Smooth muscle cell of the brain vasculature (primary cell): ENCODE measurements at regions not wholly inside any gene's neighbourhood (a gene's known extent, or its start where the extent isn't known, plus 50 kb on each side); places are given as distances from the start of the nearest gene placed in this dataset.
"Not testable (repeated sequence)": the region's sequence is repeated elsewhere in the genome, so short reads cannot be mapped to it uniquely, and the experiment has no call there.

Experiments used
- DNase-seq: peaks from one replicate; pipeline ENCODE4 v3.0.0-alpha.2; 2012; ENCODE audit warnings: low read depth, low spot score

DNA sequence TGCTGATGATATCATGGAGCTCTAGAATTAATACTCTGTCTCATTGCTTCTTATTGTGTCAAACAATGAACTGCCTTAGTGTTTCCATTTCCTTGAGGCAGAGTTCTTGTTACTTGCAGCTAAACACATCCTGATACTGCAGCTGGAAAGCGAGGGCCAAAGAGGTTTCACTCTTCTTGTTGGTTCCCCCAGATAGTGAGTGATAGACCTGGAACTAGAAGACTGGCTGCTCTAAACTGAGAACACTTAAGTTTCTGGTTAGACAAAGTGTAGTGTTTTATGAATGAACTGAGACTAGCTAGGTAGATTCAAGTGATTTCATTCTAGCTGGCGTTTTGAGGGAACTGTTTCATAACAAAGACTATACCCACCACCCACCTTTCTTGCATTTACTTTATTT, 321.7 kb downstream of the TXNL1 start:
- no peak for DNase-seq

- no peak for DNase-seq
These were observed 323.0 kb downstream of the TXNL1 start for GRCh38 chr18:56315363-56315762.

- no peak for DNase-seq
These were observed 324.0 kb downstream of the TXNL1 start for GRCh38 chr18:56314396-56314795.

DNA sequence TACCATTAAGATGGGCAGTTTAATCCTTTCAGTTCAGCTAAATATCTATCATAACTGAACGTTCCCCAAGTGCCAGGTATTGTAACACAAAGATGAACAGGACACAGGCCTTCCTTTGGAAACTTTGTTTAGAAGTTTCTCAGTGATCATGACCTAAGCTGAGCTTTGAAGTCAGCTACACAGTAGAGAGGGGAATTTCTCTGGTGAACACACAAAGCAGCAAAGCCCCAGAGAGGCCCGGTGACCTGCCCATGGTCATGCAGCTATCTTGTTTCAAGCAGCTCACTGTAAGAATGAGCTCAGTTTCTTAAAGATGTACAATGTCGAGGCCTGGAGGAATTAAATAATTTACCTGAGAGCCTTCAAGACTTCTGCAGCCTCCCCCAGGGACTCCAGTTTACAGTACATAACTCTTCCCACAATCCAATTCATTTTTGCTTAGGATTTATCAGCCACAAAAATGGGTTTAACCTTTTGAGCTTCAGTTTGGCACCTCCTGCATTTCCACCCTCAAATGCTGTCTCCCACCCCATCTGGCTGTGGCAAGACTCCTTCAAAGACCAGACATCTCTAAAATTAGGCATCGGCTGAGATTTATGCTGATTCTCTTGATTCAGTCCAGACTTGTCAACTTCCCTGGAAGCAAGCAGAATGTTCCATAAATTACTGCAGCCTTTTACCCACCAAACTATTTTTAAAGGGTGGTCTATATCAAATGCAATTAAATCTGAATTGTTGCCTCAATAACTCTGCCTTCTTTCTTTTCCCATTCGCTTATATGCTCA, 325.6 kb downstream of the TXNL1 start:
- DNase-seq: no peak

DNA sequence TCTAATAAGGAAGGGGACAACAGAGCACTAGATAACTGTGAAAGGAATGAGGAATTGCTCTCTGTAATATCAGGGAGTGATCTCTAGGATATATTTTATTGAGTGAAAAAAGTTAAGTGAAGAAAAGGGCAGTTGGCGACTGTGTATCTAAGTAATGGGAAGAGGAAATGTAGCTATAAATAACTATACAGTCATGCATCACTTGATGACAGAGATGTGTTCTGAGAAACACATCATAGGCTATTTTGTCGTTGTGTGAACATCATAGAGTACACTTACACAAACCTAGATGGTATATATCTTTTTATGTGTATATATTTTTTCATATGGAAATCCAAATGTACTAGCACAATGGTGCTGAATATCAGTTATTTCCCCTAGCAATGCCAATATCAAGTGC, 329.3 kb downstream of the TXNL1 start:
- no peak for DNase-seq

- peak; percentile 62 for DNase-seq
These were observed 330.8 kb downstream of the TXNL1 start for GRCh38 chr18:56307354-56308170.

GRCh38 chr18:56306797-56307196, 331.6 kb downstream of the TXNL1 start:
- DNase-seq: no peak

- DNase-seq: no peak
These were observed 332.8 kb downstream of the TXNL1 start for GRCh38 chr18:56305583-56305982.

DNA sequence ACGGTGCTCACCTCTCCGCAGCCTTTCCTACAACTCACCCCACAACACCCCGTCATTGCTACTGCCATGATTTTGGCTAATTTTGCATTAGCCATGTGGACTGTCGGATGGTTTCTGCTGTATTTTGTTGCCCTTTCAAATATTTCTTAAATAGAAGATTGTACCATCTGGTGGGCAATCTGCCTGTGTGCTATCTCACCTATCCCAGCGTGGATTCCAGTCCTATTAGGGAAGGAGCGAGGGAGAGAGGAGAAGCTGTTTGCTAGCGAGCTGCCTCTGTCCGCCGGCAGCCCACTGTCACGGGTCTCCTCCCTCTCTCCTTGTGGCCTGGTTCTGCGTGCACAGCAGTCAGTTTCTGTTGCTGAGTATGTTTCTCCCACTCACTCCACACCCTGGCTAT, 336.2 kb downstream of the TXNL1 start:
- DNase-seq: no peak

DNA sequence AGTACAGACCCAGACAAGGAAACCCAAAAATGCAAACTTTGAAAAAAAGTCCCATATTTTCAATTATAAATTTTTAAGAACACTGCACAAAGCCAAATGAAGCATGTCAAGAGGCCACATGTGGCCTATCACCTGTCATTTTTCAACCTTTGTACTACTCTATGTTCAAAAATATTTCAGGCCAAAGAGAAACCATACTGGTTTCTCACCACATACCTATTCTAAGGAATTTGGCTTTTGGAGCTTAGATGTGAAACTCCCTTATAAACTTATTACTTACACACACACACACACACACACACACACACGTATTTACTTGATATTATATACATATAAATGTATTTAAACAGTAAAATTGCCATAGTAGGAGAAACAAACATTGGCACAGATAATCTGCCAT, 338.7 kb downstream of the TXNL1 start:
- DNase-seq: no peak

GRCh38 chr18:56298935-56299334, 339.5 kb downstream of the TXNL1 start:
- peak; percentile 26 for DNase-seq

GRCh38 chr18:56296381-56296780, 342.0 kb downstream of the TXNL1 start:
- DNase-seq: no peak

DNA sequence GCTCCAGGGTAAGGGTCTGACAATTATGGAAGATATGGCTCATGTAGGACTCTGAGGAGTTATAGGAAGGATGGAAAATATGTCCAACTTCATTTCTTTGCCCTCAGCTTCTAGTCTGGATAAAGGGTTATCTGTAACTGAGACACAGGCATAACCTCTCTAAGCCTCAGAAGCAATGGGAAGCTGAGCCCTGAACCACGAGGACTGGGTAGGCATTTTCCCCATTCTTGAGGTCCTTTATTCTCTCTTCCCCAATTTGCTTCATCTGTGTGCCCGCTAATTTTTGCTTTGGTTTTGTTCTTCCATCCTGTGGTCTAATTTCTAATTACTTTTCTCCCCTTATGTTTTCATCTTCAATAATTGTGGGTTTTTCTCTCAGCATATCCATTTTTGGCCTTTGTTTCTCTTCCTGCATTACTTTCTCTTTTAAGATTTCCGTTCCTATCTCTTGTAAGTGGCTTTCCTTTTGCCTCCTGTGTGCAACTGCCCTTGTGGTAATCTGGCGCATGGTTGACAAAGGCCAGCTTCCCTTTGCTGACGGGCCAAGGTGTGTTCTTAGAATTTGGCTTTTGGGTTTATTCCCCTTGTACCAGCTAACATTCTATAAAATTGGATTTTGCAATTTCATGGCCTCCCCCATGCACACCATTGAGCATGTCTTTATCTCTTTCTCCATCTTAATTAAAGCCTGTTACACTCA, 343.8 kb downstream of the TXNL1 start:
- DNase-seq: no peak

- DNase-seq: no peak
These were observed 347.1 kb downstream of the TXNL1 start for GRCh38 chr18:56291294-56291693.

DNA sequence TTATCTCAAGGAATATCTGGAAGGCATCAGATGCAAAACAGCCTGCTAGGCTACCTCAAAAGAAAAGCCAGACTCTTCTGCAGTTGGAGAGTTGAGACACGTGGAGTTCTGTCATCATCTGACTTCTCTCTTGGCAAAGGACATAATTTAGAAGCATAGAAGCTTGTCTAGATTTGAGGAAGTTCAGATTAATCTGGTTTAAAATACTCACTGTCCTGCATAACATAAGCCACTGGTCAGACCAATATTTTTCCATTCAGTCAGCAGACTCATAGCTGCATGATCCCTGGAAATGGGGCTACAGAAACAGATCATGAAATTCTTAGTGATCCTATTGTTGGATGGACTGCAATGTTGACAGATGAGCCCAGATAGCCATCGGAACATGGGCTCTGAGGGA, 349.0 kb downstream of the TXNL1 start:
- no peak for DNase-seq

DNA sequence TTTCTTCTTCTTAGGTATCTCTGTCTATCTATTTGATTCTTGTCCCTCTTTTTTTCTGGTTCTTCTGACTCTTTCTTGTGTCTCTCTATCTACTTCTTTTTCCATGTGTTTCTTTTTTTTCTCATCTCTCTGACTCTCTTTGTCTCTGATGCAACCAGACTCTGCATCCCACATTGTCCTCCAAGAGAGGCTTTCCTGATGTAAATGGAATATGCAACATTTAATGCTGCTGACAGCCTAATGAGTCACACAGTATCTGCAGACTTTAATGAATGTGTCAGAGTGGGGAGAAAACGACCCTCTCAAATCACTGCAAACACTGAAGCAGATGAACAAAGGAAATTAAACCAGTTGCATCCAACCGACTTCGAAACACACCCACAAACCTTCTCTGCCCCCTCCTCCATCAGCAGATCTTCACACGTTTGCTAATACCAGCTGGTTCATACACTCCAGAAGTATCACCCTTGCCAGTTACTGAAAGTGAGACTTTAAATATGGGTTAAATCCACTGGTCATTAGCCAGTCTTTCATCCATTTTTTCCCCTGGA, 351.5 kb downstream of the TXNL1 start:
- DNase-seq: no peak

DNA sequence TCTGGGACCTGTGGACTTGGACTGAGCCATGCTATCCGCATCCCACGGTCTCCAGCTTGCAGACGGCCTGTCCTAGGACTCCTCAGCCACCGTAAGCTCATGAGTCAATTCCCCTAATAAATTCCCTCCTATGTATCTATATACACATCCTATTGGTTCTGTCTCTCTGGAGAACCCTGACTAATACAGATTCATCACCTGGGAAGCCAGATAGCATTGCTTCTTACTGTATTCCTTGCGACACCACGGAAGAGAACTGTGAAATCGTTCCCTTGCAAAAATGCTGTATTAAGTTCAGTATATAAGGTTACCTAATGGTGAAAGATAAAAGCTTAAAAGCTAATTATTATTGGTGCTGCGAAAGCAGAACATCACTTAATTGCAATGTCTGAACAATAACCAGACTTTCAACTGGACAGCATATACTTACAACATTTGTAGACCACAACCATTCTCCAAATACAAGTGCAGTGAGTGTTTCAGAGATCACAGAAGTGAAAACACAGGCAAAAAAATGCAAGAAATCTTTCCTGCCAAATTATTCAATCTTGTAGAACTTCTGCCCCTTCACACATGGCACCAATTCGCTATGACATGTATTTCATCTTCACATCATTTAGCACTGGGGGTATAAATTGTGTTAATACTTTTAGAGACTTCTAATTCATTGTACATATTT, 352.9 kb downstream of the TXNL1 start:
- DNase-seq: no peak

GRCh38 chr18:56284319-56284718, 354.1 kb downstream of the TXNL1 start:
- no peak for DNase-seq

GRCh38 chr18:56283316-56283715, 355.1 kb downstream of the TXNL1 start:
- no peak for DNase-seq

GRCh38 chr18:56282234-56283104, 355.9 kb downstream of the TXNL1 start:
- DNase-seq: no peak

DNA sequence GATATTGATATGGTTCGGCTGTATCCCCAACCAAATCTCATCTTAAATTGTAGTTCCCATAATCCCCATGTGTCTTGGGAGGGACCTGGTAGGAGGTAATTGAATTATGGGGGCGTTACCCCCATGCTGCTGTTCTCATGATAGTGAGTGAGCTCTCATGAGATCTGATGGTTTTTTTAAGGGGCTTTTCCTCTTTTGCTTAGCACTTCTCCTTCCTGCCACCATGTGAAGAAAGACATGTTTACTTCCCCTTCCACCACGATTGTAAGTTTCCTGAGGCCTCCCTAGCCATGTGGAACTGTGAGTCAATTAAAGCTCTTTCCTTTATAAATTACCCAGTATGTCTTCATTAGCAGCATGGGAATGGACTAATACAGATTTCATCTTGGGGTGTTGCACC, 358.6 kb downstream of the TXNL1 start:
- DNase-seq: not testable (repeated sequence)
